GM18868 (cell line): ENCODE measurements at regions not wholly inside any gene's neighbourhood (a gene's known extent, or its start where the extent isn't known, plus 50 kb on each side); places are given as distances from the start of the nearest gene placed in this dataset.
"Not testable (repeated sequence)": the region's sequence is repeated elsewhere in the genome, so short reads cannot be mapped to it uniquely, and the experiment has no call there.

Experiments
- ATAC-seq: cut with Tn5 transposase; IDR thresholded peaks from one replicate; pipeline ENCODE4 v1.9.1; 2021; ENCODE audit warnings: mild to moderate bottlenecking, moderate library complexity; ENCODE audit not compliant: unreplicated experiment

- ATAC-seq = no peak
Measured at GRCh38 chr5:72693546-72694205, 122.8 kb upstream of the TNPO1 start.

- no peak for ATAC-seq
Measured at GRCh38 chr5:72692651-72693442, 123.6 kb upstream of the TNPO1 start.

GRCh38 chr5:72692231-72692637 lies 124.2 kb upstream of the TNPO1 start:
- ATAC-seq = no peak

- no peak for ATAC-seq
Measured at GRCh38 chr5:72691751-72692150, 124.7 kb upstream of the TNPO1 start.

GRCh38 chr5:72688916-72689315 lies 127.5 kb upstream of the TNPO1 start:
- no peak for ATAC-seq

GRCh38 chr5:72687288-72687687 lies 129.2 kb upstream of the TNPO1 start:
- ATAC-seq = no peak

GRCh38 chr5:72682561-72682960 lies 133.9 kb upstream of the TNPO1 start:
- ATAC-seq = no peak

GRCh38 chr5:72681781-72682180 lies 134.7 kb upstream of the TNPO1 start:
- ATAC-seq = no peak

- ATAC-seq = no peak
Measured at GRCh38 chr5:72677447-72677846, 139.0 kb upstream of the TNPO1 start.

- ATAC-seq = not testable (repeated sequence)
Measured at GRCh38 chr5:72676831-72677230, 139.6 kb upstream of the TNPO1 start.

- no peak for ATAC-seq
Measured at GRCh38 chr5:72673623-72674022, 142.8 kb upstream of the TNPO1 start.

- no peak for ATAC-seq
Measured at GRCh38 chr5:72673180-72673579, 143.3 kb upstream of the TNPO1 start.

- no peak for ATAC-seq
Measured at GRCh38 chr5:72667708-72668107, 148.8 kb upstream of the TNPO1 start.

- no peak for ATAC-seq
Measured at GRCh38 chr5:72662936-72663335, 153.5 kb upstream of the TNPO1 start.

GRCh38 chr5:72662305-72662704 lies 154.2 kb upstream of the TNPO1 start:
- no peak for ATAC-seq

GRCh38 chr5:72661405-72661804 lies 154.2 kb upstream of the ZNF366 start:
- ATAC-seq = no peak

- ATAC-seq = no peak
Measured at GRCh38 chr5:72659726-72660125, 152.5 kb upstream of the ZNF366 start.

GRCh38 chr5:72658761-72659540 lies 151.7 kb upstream of the ZNF366 start:
- no peak for ATAC-seq

- no peak for ATAC-seq
Measured at GRCh38 chr5:72658161-72658560, 151.0 kb upstream of the ZNF366 start.

- ATAC-seq = no peak
Measured at GRCh38 chr5:72656756-72657513, 149.7 kb upstream of the ZNF366 start.

GRCh38 chr5:72656331-72656730 lies 149.1 kb upstream of the ZNF366 start:
- ATAC-seq = no peak
